Activated CD4-positive, alpha-beta T cell treated with anti-CD3 and anti-CD28 coated beads for 36 hours (primary cell): ENCODE measurements at regions not wholly inside any gene's neighbourhood (a gene's known extent, or its start where the extent isn't known, plus 50 kb on each side); places are given as distances from the start of the nearest gene placed in this dataset.

Experiments
- ATAC-seq: fragments of 200-7000 bp; cut with Tn5 transposase; one replicate; pipeline ENCODE4 v1.10.0; 2021; ENCODE audit warnings: mild to moderate bottlenecking, moderate library complexity
- CTCF ChIA-PET: fragments of 350-600 bp; sonication (Branson Sonifier 250); formaldehyde crosslinking; loops from one replicate; lab custom pipeline; 2021; ENCODE audit warnings: antibody characterized with exemption; lab: Charles Lee
- POLR2A ChIA-PET: fragments of 350-600 bp; sonication (Branson Sonifier 250); formaldehyde crosslinking; loops from one replicate; lab custom pipeline; 2021; ENCODE audit warnings: antibody characterized with exemption, inconsistent platforms; lab: Charles Lee
- DNase-seq: peaks from one replicate; pipeline ENCODE4 v3.0.0-alpha.2; 2020
- H3K27ac Mint-ChIP-seq: one replicate; pipeline ENCODE4 v1.8.0; 2021; ENCODE audit warnings: mixed read lengths
- H3K27me3 Mint-ChIP-seq: one replicate; pipeline ENCODE4 v1.8.0; 2021; ENCODE audit warnings: mixed read lengths
- H3K36me3 Mint-ChIP-seq: one replicate; pipeline ENCODE4 v1.8.0; 2021; ENCODE audit warnings: low read depth, mixed read lengths
- H3K4me1 Mint-ChIP-seq: one replicate; pipeline ENCODE4 v1.8.0; 2021; ENCODE audit warnings: mixed read lengths
- H3K4me3 Mint-ChIP-seq: one replicate; pipeline ENCODE4 v1.8.0; 2021; ENCODE audit warnings: mild to moderate bottlenecking, moderate library complexity, mixed read lengths
- H3K9me3 Mint-ChIP-seq: one replicate; pipeline ENCODE4 v1.8.0; 2021; ENCODE audit warnings: low read depth, mixed read lengths
- intact Hi-C, 2 experiments: fragments of 100-400 bp; cut with DNase I in 1 of 2; cut with micrococcal nuclease in 1 of 2; formaldehyde crosslinking; loops; one replicate each; pipeline versions ENCODE4 v1.14.2 to v1.15.1; 2022 to 2024; cut with DNase I, micrococcal nuclease

DNA sequence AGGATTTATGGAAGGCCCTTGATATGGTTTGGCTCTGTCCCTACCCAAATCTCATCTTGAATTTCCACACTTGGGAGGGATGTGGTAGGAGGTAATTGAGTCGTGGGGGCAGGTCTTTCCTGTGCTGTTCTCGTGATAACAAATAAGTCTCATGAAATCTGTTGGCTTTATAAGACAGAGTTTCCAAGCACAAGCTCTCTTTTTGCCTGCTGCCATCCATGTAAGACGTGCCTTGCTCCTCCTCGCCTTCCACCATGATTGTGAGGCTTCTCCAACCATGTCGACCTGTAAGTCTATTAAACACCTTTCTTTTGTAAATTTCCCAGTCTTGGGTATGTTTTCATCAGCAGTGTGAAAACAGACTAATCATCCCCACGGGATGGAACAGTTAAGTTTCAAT is 557.2 kb upstream of the ISX start:
- DNase-seq, result no peak
- ATAC-seq, result no peak
- H3K4me1 Mint-ChIP-seq, result no peaks in the 10 kb centered on the region
- no peaks in the 10 kb centered on the region for H3K36me3 Mint-ChIP-seq
- no peak overlapping the region for H3K4me3 Mint-ChIP-seq
- H3K9me3 Mint-ChIP-seq, result peaks cover 14% of the 10 kb centered on the region
- peaks cover 1% of the 10 kb centered on the region for H3K27me3 Mint-ChIP-seq
- H3K27ac Mint-ChIP-seq, result no peak overlapping the region
- intact Hi-C loops, result no loop called here
- CTCF ChIA-PET, result interaction anchor here (0.6 kb wide), 1 partner anchor 515 kb away, joined by 3 read pairs; no protein-coding TSS in a partner anchor
- POLR2A ChIA-PET, result no interaction called here

DNA sequence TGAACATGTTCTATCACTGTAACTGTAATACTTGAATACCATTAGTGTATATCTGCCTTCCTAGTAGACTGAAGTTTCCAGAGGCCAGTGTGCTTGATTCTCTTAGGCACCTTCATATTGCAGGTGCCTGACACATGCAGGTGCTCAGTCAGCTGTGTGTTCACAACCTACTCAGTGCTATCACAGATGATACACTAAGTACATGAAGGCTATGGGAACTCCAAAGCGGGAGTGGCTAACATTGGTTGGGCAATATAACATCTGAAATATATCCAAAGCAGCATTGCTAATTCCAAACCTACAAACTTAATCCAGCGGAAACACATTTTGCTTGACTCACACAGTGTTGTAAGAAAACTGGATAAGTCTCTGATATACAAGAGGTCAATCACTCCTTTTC is 539.3 kb upstream of the ISX start:
- Mint-ChIP-seq H3K4me1 (no peaks in the 10 kb centered on the region), H3K36me3 (no peaks in the 10 kb centered on the region), H3K27me3 (no peaks in the 10 kb centered on the region), H3K9me3 (peaks cover 2% of the 10 kb centered on the region), H3K4me3 (no peak overlapping the region), H3K27ac (no peak overlapping the region)
- ATAC-seq, result no peak
- CTCF ChIA-PET, result no interaction called here
- intact Hi-C loops, result no loop called here
- POLR2A ChIA-PET, result no interaction called here
- DNase-seq, result no peak

DNA sequence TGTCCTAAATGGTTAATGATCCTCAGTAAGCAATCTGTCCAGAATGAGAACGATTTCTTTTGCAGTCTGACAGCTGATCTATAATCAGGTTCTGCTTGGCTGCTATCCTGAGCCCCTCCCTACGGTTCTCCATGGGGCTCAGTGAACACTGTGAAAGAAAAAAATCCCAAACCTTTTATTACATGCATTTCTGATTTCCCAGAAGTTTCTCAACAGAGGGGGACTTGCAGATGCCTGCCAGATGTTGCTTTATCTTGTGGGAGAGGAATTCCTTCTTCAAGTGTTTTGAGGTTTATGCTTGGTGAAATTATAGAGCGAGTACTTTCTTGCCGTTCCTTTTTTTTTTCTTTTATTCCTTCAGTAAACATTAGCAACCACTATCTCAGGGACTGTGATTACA is 531.9 kb upstream of the ISX start:
- Mint-ChIP-seq H3K36me3 (no peaks in the 10 kb centered on the region), H3K9me3 (peaks cover 12% of the 10 kb centered on the region), H3K4me1 (no peaks in the 10 kb centered on the region), H3K4me3 (no peak overlapping the region), H3K27me3 (no peaks in the 10 kb centered on the region), H3K27ac (no peak overlapping the region)
- ChIA-PET CTCF (no interaction called here), POLR2A (no interaction called here)
- ATAC-seq (no peak), DNase-seq (no peak)
- intact Hi-C loops, result no loop called here

DNA sequence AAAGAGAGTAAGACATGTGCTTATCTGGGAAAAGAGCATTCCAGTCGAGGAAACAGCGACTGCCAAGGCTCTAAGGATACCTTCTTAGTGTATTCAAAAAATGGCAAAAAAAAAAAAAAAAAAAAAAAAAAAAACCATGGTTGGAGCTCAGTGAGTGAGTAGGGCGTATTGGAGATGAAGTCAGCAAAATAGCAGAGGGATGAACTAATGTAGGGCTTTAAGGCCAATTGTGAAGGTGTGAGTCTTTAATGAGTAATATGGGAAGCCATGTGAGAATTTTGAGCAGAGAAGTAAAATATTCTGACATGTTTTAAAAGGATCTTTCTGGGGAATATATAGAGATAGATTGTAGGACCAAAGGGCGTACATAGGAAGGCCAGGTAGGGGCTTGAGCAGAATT is 498.6 kb upstream of the ISX start:
- H3K27ac Mint-ChIP-seq, result no peak overlapping the region
- CTCF ChIA-PET, result no interaction called here
- no peaks in the 10 kb centered on the region for H3K4me1 Mint-ChIP-seq
- no peaks in the 10 kb centered on the region for H3K36me3 Mint-ChIP-seq
- POLR2A ChIA-PET, result no interaction called here
- peaks cover 7% of the 10 kb centered on the region for H3K9me3 Mint-ChIP-seq
- no peak for DNase-seq
- intact Hi-C loops, result no loop called here
- H3K27me3 Mint-ChIP-seq, result peaks cover 3% of the 10 kb centered on the region
- ATAC-seq, result no peak
- H3K4me3 Mint-ChIP-seq, result no peak overlapping the region

DNA sequence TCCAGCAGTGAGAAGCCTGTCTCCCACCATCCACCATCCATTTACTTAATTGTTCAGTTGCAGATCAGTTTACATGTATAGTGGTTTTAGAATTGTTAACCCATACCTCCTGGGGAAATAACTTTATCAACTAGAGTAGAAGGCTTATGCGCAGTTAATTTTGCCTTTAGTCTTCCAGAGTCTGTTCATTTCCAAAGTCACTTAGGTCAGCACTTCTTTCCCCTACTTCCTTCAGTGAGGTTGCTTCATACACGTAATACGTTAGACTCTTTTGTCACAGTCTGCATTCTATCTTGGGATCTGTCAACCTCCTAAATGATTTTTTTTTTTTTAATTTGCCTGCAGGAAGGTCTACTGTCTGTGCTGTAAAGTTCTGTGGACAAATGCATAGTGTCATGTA is 495.6 kb upstream of the ISX start:
- Mint-ChIP-seq H3K9me3 (peaks cover 4% of the 10 kb centered on the region), H3K36me3 (no peaks in the 10 kb centered on the region), H3K4me1 (no peaks in the 10 kb centered on the region), H3K27ac (no peak overlapping the region), H3K27me3 (no peaks in the 10 kb centered on the region), H3K4me3 (no peak overlapping the region)
- CTCF ChIA-PET, result interaction anchor here (0.5 kb wide), 1 partner anchor 252 kb away, joined by 3 read pairs; no protein-coding TSS in a partner anchor
- DNase-seq (no peak), ATAC-seq (no peak)
- POLR2A ChIA-PET, result no interaction called here
- intact Hi-C loops, result loop anchor here in 1 of 2 experiments (10.0 kb wide), 1 partner anchor 64 kb away; no protein-coding TSS in a partner anchor

DNA sequence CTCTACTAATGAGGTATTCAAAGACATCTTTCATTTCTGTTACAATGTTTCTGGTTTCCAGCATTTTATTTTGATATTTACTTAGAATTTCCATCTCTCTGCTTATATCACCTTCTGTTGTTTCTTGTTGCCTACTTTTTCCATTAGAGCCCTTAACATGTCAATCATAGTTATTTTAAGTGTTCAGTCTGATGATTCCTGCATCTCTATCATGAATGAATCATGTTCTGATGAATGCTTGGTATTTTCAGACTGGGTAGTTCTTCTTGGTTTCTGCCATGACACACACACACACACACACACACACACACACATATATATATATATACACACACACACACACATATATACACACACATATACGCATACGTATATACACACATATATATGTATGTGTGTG is 486.4 kb upstream of the ISX start:
- H3K4me3 Mint-ChIP-seq, result no peak overlapping the region
- H3K36me3 Mint-ChIP-seq, result no peaks in the 10 kb centered on the region
- no peaks in the 10 kb centered on the region for H3K9me3 Mint-ChIP-seq
- ChIA-PET CTCF (no interaction called here), POLR2A (no interaction called here)
- no peaks in the 10 kb centered on the region for H3K4me1 Mint-ChIP-seq
- H3K27me3 Mint-ChIP-seq, result no peaks in the 10 kb centered on the region
- ATAC-seq, result no peak
- no peak overlapping the region for H3K27ac Mint-ChIP-seq
- intact Hi-C loops, result loop anchor here in 1 of 2 experiments (10.0 kb wide), 1 partner anchor 55 kb away; no protein-coding TSS in a partner anchor
- no peak for DNase-seq

DNA sequence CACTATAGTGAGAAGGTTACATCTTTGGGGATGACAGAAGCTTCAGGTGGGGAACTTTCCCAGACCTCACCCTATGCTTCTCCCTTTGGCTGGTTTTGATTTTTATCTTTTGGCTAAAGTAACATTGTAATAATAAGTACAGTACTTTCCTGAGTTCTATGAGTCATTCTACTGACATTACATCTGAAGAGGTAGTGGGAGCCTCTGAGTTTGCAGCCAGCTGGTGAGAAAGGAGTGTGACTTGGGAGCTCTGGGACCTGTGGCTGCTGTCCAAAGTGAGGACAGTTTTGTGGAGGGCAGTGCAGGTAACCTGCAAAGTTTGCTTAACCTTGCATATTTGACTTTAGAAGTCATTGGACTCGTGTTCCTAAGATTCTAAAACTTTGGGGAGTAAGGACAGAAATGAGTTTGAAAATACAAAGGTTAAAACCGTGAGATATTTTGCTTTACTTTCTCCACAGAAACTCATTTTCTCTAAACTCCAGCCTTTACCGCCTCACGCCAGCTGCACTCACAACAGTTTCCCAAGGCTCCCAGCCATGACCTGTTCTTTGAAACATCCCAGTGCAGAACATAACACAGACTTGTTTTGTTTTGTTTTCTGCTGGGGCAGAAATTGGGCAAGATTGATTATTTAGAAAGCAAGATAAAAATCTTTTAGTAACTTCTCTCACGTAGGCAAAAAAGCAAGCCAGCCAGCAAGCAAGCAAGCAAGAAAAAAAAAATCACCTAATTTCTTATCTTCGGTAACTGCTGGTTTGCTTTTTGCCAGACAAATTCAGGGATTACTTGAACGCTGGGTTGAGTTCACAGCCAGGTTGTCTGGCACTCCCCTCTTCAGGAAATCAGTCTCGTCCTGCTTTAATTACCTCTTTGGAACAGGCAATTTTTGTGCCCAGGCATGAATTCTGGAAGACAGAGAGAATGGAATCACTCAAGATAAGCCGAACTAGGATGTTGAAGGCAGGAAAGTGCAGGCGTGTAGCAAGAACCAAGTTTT is 478.3 kb upstream of the ISX start:
- no peak overlapping the region for H3K4me3 Mint-ChIP-seq
- ChIA-PET POLR2A (interaction anchor here (0.6 kb wide), 1 partner anchor 341 kb away, joined by 3 read pairs; no protein-coding TSS in a partner anchor), CTCF (no interaction called here)
- DNase-seq (no peak), ATAC-seq (no peak)
- no peaks in the 10 kb centered on the region for H3K36me3 Mint-ChIP-seq
- intact Hi-C loops, result no loop called here
- H3K27me3 Mint-ChIP-seq, result no peaks in the 10 kb centered on the region
- H3K27ac Mint-ChIP-seq, result no peak overlapping the region
- no peaks in the 10 kb centered on the region for H3K4me1 Mint-ChIP-seq
- no peaks in the 10 kb centered on the region for H3K9me3 Mint-ChIP-seq

DNA sequence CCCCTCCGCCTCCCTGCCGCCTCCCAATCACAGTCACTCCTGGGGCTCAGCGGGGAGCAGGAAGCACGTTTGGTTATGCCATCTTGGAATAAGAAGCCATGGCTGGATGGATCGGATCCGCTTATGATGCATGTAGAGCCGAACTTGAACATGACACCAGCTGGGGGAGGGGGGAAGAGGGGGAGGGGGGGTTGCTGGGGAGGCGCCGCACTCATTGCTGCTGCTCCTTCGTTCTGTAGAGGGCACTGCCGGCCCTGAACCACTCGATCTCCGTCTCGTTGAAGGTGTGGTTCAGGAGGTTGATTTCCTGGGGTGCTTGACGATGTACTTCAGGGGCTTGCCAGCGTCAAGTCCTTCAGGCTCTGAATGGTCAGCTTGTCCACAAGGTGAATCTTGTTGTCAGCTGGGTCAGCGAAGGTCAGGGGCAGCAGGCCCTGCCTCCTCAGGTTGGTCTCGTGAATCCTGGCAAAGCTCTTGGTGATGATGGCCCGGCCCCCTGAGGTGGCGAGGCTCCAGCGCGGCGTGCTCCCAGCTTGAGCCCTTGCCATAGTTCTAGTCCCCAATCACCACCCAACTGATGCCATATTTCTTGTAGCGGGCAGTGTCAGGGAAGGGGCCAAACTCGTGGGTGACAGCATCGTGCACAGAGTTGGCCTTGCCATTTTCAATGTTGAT is 476.9 kb upstream of the ISX start:
- Mint-ChIP-seq H3K4me1 (no peaks in the 10 kb centered on the region), H3K27ac (no peak overlapping the region), H3K27me3 (no peaks in the 10 kb centered on the region), H3K9me3 (no peaks in the 10 kb centered on the region), H3K4me3 (no peak overlapping the region), H3K36me3 (no peaks in the 10 kb centered on the region)
- DNase-seq, result no peak
- ATAC-seq, result no peak
- CTCF ChIA-PET, result no interaction called here
- intact Hi-C loops, result no loop called here
- POLR2A ChIA-PET, result no interaction called here

DNA sequence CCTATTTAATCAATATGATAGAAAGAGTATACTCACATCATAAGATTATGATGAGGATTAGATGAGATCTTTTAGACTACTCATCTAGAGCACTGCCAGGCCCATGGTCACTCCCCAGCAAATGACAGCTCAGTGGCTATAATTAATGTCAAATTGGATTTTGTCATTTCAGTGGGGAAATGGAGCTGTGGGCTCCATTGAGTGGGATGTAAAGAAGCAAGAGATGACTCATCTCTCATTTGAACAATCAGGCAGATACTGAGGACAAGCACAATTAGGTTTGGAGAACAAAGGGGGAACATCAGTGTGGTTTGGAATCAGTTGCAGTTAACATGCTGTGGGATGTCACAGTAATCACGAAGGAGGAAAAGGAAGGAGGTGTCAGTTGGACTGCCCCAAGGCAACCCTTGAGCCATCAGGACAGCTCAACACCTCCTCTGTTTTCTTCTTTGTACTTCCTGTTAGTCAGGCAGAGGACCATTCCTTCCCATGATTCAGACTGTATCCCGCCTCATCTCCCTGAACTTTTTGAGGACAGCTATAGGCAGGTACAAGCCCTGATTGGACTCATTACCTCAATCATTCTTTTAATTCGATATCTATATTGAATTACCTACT is 473.7 kb upstream of the ISX start:
- intact Hi-C loops, result no loop called here
- no peak overlapping the region for H3K27ac Mint-ChIP-seq

DNA sequence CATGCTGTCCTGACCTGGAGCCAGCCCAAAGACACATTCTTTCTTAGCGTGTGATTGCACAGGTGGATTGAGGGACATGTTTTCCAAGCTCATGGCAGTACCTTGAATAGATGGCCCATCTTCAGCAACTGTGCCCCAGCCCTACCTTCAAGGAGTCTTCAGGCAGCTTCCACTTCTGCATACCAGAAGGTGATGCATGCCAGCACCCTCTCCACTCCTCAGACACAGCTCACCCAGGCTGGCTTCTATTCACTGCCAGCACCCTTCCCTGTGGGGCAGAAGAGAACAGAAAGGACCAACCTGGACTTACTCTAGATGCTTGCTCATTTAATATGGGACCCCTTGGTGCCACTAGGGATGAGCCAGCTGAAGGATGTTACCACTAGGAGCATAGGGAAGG is 466.4 kb upstream of the ISX start:
- ATAC-seq (no peak), DNase-seq (no peak)
- no peaks in the 10 kb centered on the region for H3K27me3 Mint-ChIP-seq
- no peak overlapping the region for H3K27ac Mint-ChIP-seq
- ChIA-PET POLR2A (no interaction called here), CTCF (no interaction called here)
- intact Hi-C loops, result no loop called here
- H3K9me3 Mint-ChIP-seq, result peaks cover 4% of the 10 kb centered on the region
- H3K4me1 Mint-ChIP-seq, result no peaks in the 10 kb centered on the region
- no peak overlapping the region for H3K4me3 Mint-ChIP-seq
- H3K36me3 Mint-ChIP-seq, result no peaks in the 10 kb centered on the region

More for the DNA sequence above, 473.7 kb upstream of the ISX start:
- no peaks in the 10 kb centered on the region for H3K36me3 Mint-ChIP-seq
- peaks cover 4% of the 10 kb centered on the region for H3K9me3 Mint-ChIP-seq
- ATAC-seq (no peak), DNase-seq (no peak)
- no peak overlapping the region for H3K4me3 Mint-ChIP-seq
- ChIA-PET CTCF (no interaction called here), POLR2A (no interaction called here)
- no peaks in the 10 kb centered on the region for H3K4me1 Mint-ChIP-seq
- no peaks in the 10 kb centered on the region for H3K27me3 Mint-ChIP-seq

DNA sequence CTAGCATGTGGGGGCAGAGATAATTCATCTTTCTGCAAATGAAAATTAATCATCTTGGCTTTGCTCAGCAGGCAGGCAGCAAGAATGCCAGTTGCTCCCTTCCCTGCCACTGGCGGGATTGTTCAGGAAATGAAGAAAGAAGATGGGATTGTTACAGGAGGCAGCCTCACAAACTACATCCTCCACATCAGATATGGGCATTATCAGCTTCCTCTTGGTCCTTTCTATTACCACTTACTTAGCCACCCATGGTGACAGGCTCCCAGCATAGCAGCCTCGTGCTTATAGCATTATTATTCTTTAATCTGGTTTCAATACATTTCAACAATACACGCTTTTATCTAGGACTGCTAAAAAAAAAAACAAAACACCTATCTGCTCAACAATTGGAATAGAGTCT is 461.6 kb upstream of the ISX start:
- H3K4me3 Mint-ChIP-seq, result no peak overlapping the region
- intact Hi-C loops, result no loop called here
- POLR2A ChIA-PET, result no interaction called here
- DNase-seq (no peak), ATAC-seq (no peak)
- H3K36me3 Mint-ChIP-seq, result no peaks in the 10 kb centered on the region
- H3K27me3 Mint-ChIP-seq, result no peaks in the 10 kb centered on the region
- H3K4me1 Mint-ChIP-seq, result no peaks in the 10 kb centered on the region
- CTCF ChIA-PET, result no interaction called here
- no peak overlapping the region for H3K27ac Mint-ChIP-seq
- H3K9me3 Mint-ChIP-seq, result no peaks in the 10 kb centered on the region
